Colonic mucosa (tissue), 4 donors: ENCODE measurements at regions not wholly inside any gene's neighbourhood (a gene's known extent, or its start where the extent isn't known, plus 50 kb on each side); places are given as distances from the start of the nearest gene placed in this dataset.

Source experiments
- DNase-seq: peaks from one replicate; pipeline ENCODE4 v3.0.0-alpha.2; 2020
- H3K27ac ChIP-seq: fragments of 200-600 bp; one replicate; pipeline ENCODE4 v1.8.0; 2021
- H3K27me3 ChIP-seq: fragments of 200-600 bp; one replicate; pipeline ENCODE4 v1.8.0; 2021
- H3K36me3 ChIP-seq: fragments of 200-600 bp; one replicate; pipeline ENCODE4 v1.8.0; 2021
- H3K4me1 ChIP-seq: fragments of 200-600 bp; one replicate; pipeline ENCODE4 v1.8.0; 2021; ENCODE audit warnings: mild to moderate bottlenecking
- H3K4me3 ChIP-seq: fragments of 200-600 bp; one replicate; pipeline ENCODE4 v1.8.0; 2021
- H3K9ac ChIP-seq, 2 donors: one replicate each; pipeline ENCODE4 v1.7.0; 2013; ENCODE audit warnings: control low read depth in 2 of 2, low read depth in 2 of 2, low read length in 2 of 2
- H3K9me3 ChIP-seq: fragments of 200-600 bp; one replicate; pipeline ENCODE4 v1.8.0; 2021
- intact Hi-C: fragments of 100-400 bp; cut with DNase I; formaldehyde crosslinking; loops from one replicate; pipeline ENCODE4 v1.14.1; 2022
- TF ChIP-seq, protein P1 (sequence below): fragments of 200-600 bp; IDR thresholded peaks from one replicate; pipeline ENCODE4 v1.8.0; 2022; ENCODE audit warnings: antibody characterized with exemption, mild to moderate bottlenecking
- donor health status: healthy.
- donor health status: DM: no; HTN: no; CAD: no.
- donor health status: DM: no; HTN: no; CAD: no.

DNA sequence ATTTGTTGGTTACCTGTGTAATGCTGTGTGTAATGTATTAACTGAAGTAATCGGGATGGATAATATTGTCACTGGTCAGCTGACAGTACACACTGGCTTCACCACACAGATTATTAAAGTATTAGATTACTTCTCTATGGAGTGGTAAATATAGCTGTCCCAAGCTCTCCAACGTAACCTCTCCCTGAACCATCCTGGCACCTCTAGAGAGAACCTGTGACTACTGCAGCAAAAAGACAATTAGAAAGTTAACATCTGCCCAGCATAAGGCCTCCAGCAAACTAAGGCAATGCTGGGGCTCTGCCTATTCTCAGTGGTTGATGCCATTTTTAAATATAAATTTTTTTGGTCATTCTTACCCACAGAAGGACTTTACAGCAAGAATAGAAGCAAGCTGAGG is 351.3 kb downstream of the GPD2 start:
- no peak overlapping the region for H3K4me3 ChIP-seq
- intact Hi-C loops, result no loop called here
- H3K4me1 ChIP-seq, result no peaks in the 10 kb centered on the region
- no peak for DNase-seq
- H3K9me3 ChIP-seq, result no peaks in the 10 kb centered on the region
- no peak overlapping the region for H3K27ac ChIP-seq
- H3K36me3 ChIP-seq, result no peaks in the 10 kb centered on the region
- no peaks in the 10 kb centered on the region for H3K27me3 ChIP-seq
- TF ChIP-seq, protein P1, sequence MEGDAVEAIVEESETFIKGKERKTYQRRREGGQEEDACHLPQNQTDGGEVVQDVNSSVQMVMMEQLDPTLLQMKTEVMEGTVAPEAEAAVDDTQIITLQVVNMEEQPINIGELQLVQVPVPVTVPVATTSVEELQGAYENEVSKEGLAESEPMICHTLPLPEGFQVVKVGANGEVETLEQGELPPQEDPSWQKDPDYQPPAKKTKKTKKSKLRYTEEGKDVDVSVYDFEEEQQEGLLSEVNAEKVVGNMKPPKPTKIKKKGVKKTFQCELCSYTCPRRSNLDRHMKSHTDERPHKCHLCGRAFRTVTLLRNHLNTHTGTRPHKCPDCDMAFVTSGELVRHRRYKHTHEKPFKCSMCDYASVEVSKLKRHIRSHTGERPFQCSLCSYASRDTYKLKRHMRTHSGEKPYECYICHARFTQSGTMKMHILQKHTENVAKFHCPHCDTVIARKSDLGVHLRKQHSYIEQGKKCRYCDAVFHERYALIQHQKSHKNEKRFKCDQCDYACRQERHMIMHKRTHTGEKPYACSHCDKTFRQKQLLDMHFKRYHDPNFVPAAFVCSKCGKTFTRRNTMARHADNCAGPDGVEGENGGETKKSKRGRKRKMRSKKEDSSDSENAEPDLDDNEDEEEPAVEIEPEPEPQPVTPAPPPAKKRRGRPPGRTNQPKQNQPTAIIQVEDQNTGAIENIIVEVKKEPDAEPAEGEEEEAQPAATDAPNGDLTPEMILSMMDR, result no peak
- no peak overlapping the region for H3K9ac ChIP-seq

DNA sequence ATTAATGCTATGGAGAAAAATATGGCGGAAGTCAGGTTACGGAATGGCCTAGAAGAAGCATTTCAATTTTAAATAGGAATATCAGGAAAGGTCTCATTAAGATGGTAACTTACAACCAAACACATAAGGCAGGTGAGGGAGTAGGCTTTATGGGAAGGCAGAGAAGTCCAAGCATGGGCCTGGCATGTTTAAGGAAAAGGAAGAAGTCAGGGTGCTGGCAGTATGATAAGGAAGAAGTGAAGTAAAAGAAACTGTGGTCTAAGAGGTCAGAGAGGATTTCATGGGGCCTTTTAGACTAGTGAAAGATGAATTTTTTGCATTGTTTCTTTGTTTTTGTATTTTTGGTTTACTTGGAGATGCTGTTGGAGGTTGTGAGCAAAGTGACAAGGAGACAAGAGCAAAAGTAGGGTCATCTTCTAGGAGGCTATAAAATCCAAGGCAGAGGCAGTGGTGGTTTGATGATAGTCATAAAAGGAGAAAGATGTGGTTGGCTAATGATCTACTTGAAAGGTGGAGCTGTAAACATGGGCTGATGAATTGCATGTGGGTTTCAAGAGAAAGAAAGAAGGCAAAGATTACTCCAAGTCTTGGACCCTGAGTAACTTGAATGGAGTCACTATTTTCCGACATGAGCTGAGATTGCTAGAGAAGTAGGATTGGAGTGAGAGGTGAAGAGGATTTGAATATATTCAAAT is 354.3 kb downstream of the GPD2 start:
- TF ChIP-seq, protein P1, result no peak
- Histone ChIP-seq H3K27me3 (no peaks in the 10 kb centered on the region), H3K9ac (no peak overlapping the region), H3K9me3 (no peaks in the 10 kb centered on the region), H3K36me3 (no peaks in the 10 kb centered on the region), H3K4me3 (no peak overlapping the region), H3K27ac (no peak overlapping the region), H3K4me1 (no peaks in the 10 kb centered on the region)
- intact Hi-C loops, result no loop called here
- no peak for DNase-seq

DNA sequence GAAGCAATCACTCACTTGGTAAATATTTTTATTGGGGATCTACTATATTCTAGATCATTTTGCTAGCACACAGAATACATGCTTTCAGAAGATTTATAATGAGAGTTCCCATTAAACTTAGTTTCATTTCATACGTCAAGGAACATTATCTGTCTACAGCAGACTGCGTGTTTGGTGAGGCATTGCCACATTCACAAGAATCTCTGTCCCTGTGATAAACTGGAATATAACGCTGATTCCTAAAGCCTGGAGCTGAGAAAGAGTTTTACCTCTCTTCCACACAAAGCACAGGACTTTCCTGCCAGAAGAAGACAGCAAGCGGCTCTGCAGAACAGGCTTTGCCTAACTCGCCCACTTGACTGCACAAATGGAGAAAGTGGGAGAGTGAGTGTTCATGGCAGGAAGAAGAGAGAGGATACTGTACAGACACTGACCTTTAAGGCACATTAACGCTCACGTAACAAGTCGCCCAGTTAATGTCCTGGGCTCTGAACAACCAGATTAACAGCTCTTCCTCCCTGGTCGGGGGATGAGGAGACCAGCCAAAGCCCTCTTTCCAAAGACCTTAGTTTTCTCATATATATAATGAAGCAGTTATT is 356.2 kb downstream of the GPD2 start:
- intact Hi-C loops, result no loop called here
- no peaks in the 10 kb centered on the region for H3K27me3 ChIP-seq
- H3K9ac ChIP-seq, result no peak overlapping the region
- H3K9me3 ChIP-seq, result no peaks in the 10 kb centered on the region
- no peak overlapping the region for H3K4me3 ChIP-seq
- no peak for DNase-seq
- H3K4me1 ChIP-seq, result no peaks in the 10 kb centered on the region
- H3K27ac ChIP-seq, result no peak overlapping the region
- no peaks in the 10 kb centered on the region for H3K36me3 ChIP-seq
- TF ChIP-seq, protein P1, result no peak

DNA sequence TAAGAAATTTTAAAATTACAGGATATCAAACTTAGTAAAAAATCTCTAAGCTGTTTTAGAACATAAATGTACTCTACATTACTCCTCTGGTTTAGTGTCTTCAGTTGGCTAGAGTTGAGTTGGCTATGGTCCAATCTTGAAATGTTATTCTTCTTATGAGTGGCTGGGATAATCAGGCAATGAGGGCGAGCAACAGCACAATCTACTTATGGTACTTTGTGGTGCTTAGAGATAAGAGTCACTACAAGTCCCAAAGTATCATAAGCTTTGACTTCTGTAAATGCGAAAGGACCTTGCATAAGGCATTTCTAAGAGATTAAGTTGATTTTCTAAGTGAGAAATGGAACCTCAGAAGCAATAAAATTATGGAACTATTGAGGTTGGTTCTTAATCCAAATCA is 361.7 kb downstream of the GPD2 start:
- intact Hi-C loops, result no loop called here
- Histone ChIP-seq H3K36me3 (no peaks in the 10 kb centered on the region), H3K9me3 (no peaks in the 10 kb centered on the region), H3K27me3 (no peaks in the 10 kb centered on the region), H3K9ac (no peak overlapping the region), H3K4me3 (no peak overlapping the region), H3K4me1 (no peaks in the 10 kb centered on the region), H3K27ac (no peak overlapping the region)
- no peak for DNase-seq
- TF ChIP-seq, protein P1, result no peak

DNA sequence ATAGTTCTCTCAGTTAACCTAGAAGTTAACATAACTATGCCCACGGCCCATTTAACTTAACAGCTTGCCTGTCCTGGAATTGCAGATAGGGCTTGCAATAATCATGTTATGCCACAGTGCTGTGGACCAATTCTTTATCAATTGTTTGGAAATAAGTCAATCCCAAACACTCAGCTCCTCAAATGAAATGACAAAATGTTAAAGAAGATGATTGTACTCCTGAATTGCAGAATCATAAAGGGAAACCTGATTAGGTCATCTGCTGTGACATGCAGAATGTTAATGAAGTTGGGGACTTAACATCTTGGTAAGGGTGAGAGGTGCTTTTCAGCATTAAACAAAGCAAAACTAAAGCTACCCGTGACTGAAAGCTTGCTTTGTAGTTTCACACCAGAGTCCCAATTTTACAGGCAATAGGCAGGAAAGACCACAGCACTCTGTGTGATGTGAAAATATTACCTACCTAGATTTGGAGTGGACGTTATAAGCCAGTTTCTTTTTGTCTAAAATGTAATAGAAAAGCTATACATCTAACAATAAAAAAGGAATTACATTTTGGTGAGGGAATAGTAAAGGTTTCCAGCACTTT is 364.0 kb downstream of the GPD2 start:
- TF ChIP-seq, protein P1, result no peak

More for the DNA sequence above, 364.0 kb downstream of the GPD2 start:
- no peak overlapping the region for H3K27ac ChIP-seq
- DNase-seq, result no peak
- H3K36me3 ChIP-seq, result no peaks in the 10 kb centered on the region
- no peaks in the 10 kb centered on the region for H3K4me1 ChIP-seq
- H3K9ac ChIP-seq, result no peak overlapping the region
- H3K27me3 ChIP-seq, result no peaks in the 10 kb centered on the region
- no peak overlapping the region for H3K4me3 ChIP-seq
- intact Hi-C loops, result no loop called here
- H3K9me3 ChIP-seq, result no peaks in the 10 kb centered on the region
